NCI-H748 (cell line): ENCODE measurements at regions not wholly inside any gene's neighbourhood (a gene's known extent, or its start where the extent isn't known, plus 50 kb on each side); places are given as distances from the start of the nearest gene placed in this dataset.
A peak's percentile ranks its signal among the peaks of the same experiment; 100 is the strongest.
"Not testable (repeated sequence)": the region's sequence is repeated elsewhere in the genome, so short reads cannot be mapped to it uniquely, and the experiment has no call there.

ENCODE experiments used
- DNase-seq: peaks from one replicate; lab custom pipeline; 2025; ENCODE audit not compliant: unreplicated experiment; lab: John Stamatoyannopoulos, UW

GRCh38 chr2:210730672-210731071 is 174.3 kb downstream of the CPS1 start:
- no peak for DNase-seq

- DNase-seq, result peak; percentile 23
Measured at GRCh38 chr2:210746826-210747225, 190.4 kb downstream of the CPS1 start.

- no peak for DNase-seq
Measured at GRCh38 chr2:210752532-210752931, 196.1 kb downstream of the CPS1 start.

- no peak for DNase-seq
Measured at GRCh38 chr2:210753386-210753785, 197.0 kb downstream of the CPS1 start.

- no peak for DNase-seq
Measured at GRCh38 chr2:210756855-210757254, 200.5 kb downstream of the CPS1 start.

- DNase-seq, result no peak
Measured at GRCh38 chr2:210762604-210763588, 206.5 kb downstream of the CPS1 start.

GRCh38 chr2:210768329-210768910 is 212.0 kb downstream of the CPS1 start:
- peak; percentile 95 for DNase-seq

- no peak for DNase-seq
Measured at GRCh38 chr2:210776756-210777155, 220.4 kb downstream of the CPS1 start.

GRCh38 chr2:210782222-210782621 is 225.8 kb downstream of the CPS1 start:
- no peak for DNase-seq

GRCh38 chr2:210787831-210788230 is 231.4 kb downstream of the CPS1 start:
- DNase-seq, result not testable (repeated sequence)

GRCh38 chr2:210792000-210792399 is 235.6 kb downstream of the CPS1 start:
- DNase-seq, result no peak

- no peak for DNase-seq
Measured at GRCh38 chr2:210795506-210795905, 239.1 kb downstream of the CPS1 start.

GRCh38 chr2:210798180-210798579 is 241.8 kb downstream of the CPS1 start:
- no peak for DNase-seq

- no peak for DNase-seq
Measured at GRCh38 chr2:210814251-210815025, 258.0 kb downstream of the CPS1 start.

GRCh38 chr2:210816769-210817168 is 260.4 kb downstream of the CPS1 start:
- DNase-seq, result no peak

GRCh38 chr2:210818473-210818872 is 262.1 kb downstream of the CPS1 start:
- peak; percentile 25 for DNase-seq

- DNase-seq, result no peak
Measured at GRCh38 chr2:210833403-210833802, 277.0 kb downstream of the CPS1 start.

GRCh38 chr2:210839034-210839433 is 282.6 kb downstream of the CPS1 start:
- peak; percentile 34 for DNase-seq

- DNase-seq, result peak; percentile 47
Measured at GRCh38 chr2:210839450-210839849, 283.1 kb downstream of the CPS1 start.

GRCh38 chr2:210842896-210843295 is 286.5 kb downstream of the CPS1 start:
- DNase-seq, result peak; percentile 18

GRCh38 chr2:210844016-210844415 is 287.6 kb downstream of the CPS1 start:
- DNase-seq, result no peak
